Adrenal gland (tissue), 9 donors: ENCODE measurements at regions not wholly inside any gene's neighbourhood (a gene's known extent, or its start where the extent isn't known, plus 50 kb on each side); places are given as distances from the start of the nearest gene placed in this dataset.
"Not testable (repeated sequence)": the region's sequence is repeated elsewhere in the genome, so short reads cannot be mapped to it uniquely, and the experiment has no call there.

Experiments used
- DNase-seq, 7 donors: peaks; one replicate each; pipeline ENCODE4 v3.0.0-alpha.2; 2019 to 2020
- H3K27ac ChIP-seq, 5 donors: fragments of 200-600 bp; sonication (generic) in 4 of 5; 1 replicate in 3 of 5; 2 replicates in 2 of 5; pipeline versions ENCODE4 v1.5.1 to v1.8.0; 2016 to 2020; ENCODE audit warnings: mild to moderate bottlenecking in 1 of 5
- H3K27me3 ChIP-seq: fragments of 200-600 bp; 2 replicates; pipeline ENCODE4 v1.8.0; 2021
- H3K36me3 ChIP-seq, 2 donors: fragments of 200-600 bp; replicated peaks in 1 of 2; 1 replicate in 1 of 2; 2 replicates in 1 of 2; pipeline versions ENCODE4 v1.5.1 to v1.8.0; 2018 to 2022
- H3K4me1 ChIP-seq, 2 donors: fragments of 200-600 bp; replicated peaks in 1 of 2; 1 replicate in 1 of 2; 2 replicates in 1 of 2; pipeline versions ENCODE4 v1.5.1 to v1.8.0; 2018 to 2021
- H3K4me3 ChIP-seq, 4 donors: fragments of 200-600 bp; sonication (generic) in 3 of 4; one replicate each; pipeline ENCODE4 v1.5.1; 2016 to 2018
- H3K9me3 ChIP-seq, 3 donors: fragments of 200-600 bp; sonication (generic) in 1 of 3; replicated peaks in 1 of 3; 1 replicate in 2 of 3; 2 replicates in 1 of 3; pipeline versions ENCODE4 v1.5.1 to v1.8.0; 2016 to 2021
- POLR2A ChIP-seq, 2 donors: fragments of 450-650 bp; IDR thresholded peaks; one replicate each; pipeline ENCODE4 v1.6.1; 2017; ENCODE audit warnings: antibody characterized with exemption in 2 of 2, mild to moderate bottlenecking in 2 of 2, moderate library complexity in 1 of 2
- WGBS, 4 donors: extraction: QIAGEN DNeasy Blood & Tissue Kit in 2 of 4; methylation state at CpG; one replicate each; pipeline versions ENCODE4 v1.1.5 to v1.1.7; 2013 to 2017; 5-methylcytosine and 5-hydroxymethylcytosine counted together
- intact Hi-C, 2 donors: fragments of 100-400 bp; cut with DNase I; formaldehyde crosslinking; loops; one replicate each; pipeline versions ENCODE4 v1.14.1 to v1.15.0; 2022 to 2023
- TF ChIP-seq, protein P1 (sequence below), 6 experiments: fragments of 450-650 bp in 4 of 6; fragments of 200-600 bp in 2 of 6; sonication (generic) in 1 of 6; IDR thresholded peaks; 1 replicate in 5 of 6; 2 replicates in 1 of 6; pipeline versions ENCODE4 v1.5.1 to v1.8.0; 2016 to 2021; ENCODE audit warnings: antibody characterized with exemption in 6 of 6, mild to moderate bottlenecking in 2 of 6, moderate library complexity in 1 of 6
- donor health status: healthy with polysubstance abuse.
- donor health status: Bipolar disorder and iron deficiency.
- donor health status: DM: yes; HTN: yes; CAD: no.
- donor health status: DM: no; HTN: no; CAD: no.
- donor health status: DM: no; HTN: no; CAD: no.

DNA sequence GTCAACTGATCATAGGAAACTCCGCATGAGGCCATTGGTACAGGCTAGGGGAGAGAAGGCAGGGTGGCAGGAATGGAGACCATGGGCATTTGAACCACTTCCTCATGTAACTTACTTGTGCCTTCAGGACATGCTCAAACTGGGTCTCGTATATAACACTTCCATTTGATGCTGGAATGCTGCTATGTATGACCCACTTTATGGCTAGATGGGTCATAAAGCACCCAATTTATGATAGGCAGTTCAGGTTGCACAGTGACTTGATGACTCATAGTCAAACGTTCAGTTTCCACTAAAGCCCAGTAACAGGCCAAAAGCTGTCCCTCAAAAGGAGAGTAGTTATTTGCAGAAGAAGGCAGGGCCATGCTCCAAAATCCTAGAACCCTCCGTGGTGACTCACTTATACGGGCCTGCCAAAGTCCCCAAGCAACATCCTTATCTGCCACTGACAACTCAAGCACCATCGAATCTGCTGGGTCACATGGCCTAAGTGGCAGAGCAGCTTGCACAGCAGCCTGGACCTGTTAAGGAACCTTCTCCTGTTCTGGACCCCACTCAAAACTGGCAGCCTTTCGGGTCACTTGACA lies 236.4 kb downstream of the ZC4H2 start:
- no peaks in the 10 kb centered on the region for H3K4me1 ChIP-seq
- H3K36me3 ChIP-seq, result no peaks in the 10 kb centered on the region
- WGBS, 4 donors, result 65 to 74% (median 69%) methylated on average over 4 to 7 of the region's 7 CpGs
- H3K27ac ChIP-seq, result no peak overlapping the region
- intact Hi-C loops, result no loop called here
- TF ChIP-seq, protein P1, sequence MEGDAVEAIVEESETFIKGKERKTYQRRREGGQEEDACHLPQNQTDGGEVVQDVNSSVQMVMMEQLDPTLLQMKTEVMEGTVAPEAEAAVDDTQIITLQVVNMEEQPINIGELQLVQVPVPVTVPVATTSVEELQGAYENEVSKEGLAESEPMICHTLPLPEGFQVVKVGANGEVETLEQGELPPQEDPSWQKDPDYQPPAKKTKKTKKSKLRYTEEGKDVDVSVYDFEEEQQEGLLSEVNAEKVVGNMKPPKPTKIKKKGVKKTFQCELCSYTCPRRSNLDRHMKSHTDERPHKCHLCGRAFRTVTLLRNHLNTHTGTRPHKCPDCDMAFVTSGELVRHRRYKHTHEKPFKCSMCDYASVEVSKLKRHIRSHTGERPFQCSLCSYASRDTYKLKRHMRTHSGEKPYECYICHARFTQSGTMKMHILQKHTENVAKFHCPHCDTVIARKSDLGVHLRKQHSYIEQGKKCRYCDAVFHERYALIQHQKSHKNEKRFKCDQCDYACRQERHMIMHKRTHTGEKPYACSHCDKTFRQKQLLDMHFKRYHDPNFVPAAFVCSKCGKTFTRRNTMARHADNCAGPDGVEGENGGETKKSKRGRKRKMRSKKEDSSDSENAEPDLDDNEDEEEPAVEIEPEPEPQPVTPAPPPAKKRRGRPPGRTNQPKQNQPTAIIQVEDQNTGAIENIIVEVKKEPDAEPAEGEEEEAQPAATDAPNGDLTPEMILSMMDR (IDR thresholded peaks at IDR 0.05), result no peak
- no peak for TF ChIP-seq POLR2A (IDR thresholded peaks at IDR 0.05)
- no peak overlapping the region for H3K4me3 ChIP-seq
- H3K27me3 ChIP-seq, result no peaks in the 10 kb centered on the region
- no peaks in the 10 kb centered on the region for H3K9me3 ChIP-seq
- no peak for DNase-seq

DNA sequence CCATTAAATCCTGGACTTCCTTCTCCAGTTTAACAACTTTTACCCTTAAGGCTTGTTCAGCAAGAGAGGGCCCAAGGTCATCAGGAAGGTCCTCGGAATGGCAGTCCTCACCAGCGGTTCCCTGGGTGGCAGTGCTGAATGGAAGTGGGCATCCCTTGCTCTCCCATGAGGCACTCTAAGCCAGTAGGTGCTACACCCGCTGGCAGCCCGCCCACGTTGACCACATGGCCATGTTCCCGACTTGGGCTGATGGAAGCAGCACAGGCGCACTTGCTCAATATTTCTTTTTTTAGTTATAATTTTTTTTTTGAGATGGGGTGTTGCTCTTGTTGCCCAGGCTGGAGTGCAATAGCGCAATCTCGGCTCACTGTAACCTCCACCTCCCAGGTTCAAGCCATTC lies 277.9 kb downstream of the ZC4H2 start:
- Histone ChIP-seq H3K4me1 (no peaks in the 10 kb centered on the region), H3K4me3 (no peak overlapping the region), H3K36me3 (no peaks in the 10 kb centered on the region), H3K27me3 (no peaks in the 10 kb centered on the region), H3K9me3 (no peaks in the 10 kb centered on the region), H3K27ac (no peak overlapping the region)
- intact Hi-C loops, result no loop called here
- DNase-seq, result no peak
- TF ChIP-seq, protein P1 (IDR thresholded peaks at IDR 0.05), result no peak
- no peak for TF ChIP-seq POLR2A (IDR thresholded peaks at IDR 0.05)
- 82 to 92% (median 88%) methylated on average over 8 to 9 of the region's 9 CpGs for WGBS, 4 donors

DNA sequence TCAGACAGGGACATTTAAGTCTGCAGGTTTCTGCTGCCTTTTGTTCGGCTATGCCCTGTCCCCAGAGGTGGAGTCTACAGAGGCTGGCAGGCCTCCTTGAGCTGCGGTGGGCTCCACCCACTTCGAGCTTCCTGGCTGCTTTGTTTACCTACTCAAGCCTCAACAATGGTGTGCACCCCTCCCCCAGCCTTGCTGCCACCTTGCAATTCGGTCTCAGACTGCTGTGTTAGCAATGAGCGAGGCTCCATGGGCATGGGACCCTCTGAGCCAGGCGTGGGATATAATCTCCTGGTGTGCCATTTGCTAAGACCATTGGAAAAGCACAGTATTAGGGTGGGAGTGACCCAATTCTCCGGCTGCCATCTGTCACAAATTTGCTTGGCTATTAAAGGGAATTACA lies 280.9 kb downstream of the ZC4H2 start:
- H3K9me3 ChIP-seq, DNase-seq, H3K4me3 ChIP-seq, H3K4me1 ChIP-seq, H3K27me3 ChIP-seq, intact Hi-C loops, H3K36me3 ChIP-seq, H3K27ac ChIP-seq: not testable (repeated sequence)
- 71 to 86% (median 73%) methylated on average over 4 to 7 of the region's 7 CpGs for WGBS, 4 donors

DNA sequence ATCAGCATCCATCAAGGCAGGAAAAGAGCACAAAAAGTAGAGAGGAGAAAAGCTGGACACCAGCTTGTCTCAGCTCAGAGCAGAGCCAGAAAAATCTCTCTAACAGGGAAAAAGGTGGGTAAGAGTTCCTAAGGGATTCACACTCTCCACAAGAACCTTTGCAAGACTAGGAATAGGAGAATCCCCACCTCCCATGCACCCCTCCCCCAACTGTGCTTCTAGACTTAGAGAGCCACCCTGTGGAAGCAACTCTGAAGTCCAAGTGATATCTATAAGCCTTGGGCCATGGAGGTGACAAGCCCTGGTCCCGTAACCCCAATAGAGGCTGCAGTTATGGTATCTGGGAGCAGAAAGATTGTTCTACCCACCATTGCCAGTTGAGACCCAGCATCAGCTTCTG lies 267.6 kb upstream of the MTMR8 start:
- Histone ChIP-seq H3K9me3 (no peaks in the 10 kb centered on the region), H3K4me3 (no peak overlapping the region), H3K27ac (no peak overlapping the region), H3K4me1 (no peaks in the 10 kb centered on the region), H3K27me3 (peaks cover 4% of the 10 kb centered on the region), H3K36me3 (no peaks in the 10 kb centered on the region)
- WGBS, 4 donors, result 80 to 94% methylated on average over 1 of the region's 1 CpG; no CpG with 5 or more reads in 2 of the 4 donors
- no peak for DNase-seq
- intact Hi-C loops, result no loop called here
- TF ChIP-seq, protein P1 (IDR thresholded peaks at IDR 0.05), result no peak
- no peak for TF ChIP-seq POLR2A (IDR thresholded peaks at IDR 0.05)

DNA sequence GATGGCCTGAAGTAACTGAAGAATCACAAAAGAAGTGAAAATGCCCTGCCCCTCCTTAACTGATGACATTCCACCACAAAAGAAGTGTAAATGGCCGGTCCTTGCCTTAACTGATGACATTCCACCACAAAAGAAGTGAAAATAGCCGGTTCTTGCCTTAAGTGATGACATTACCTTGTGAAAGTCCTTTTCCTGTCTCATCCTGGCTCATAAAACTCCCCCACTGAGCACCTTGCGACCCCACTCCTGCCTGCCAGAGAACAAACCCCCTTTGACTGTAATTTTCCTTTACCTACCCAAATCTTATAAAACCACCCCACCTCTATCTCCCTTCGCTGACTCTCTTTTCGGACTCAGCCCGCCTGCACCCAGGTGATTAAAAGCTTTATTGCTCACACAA lies 262.0 kb upstream of the MTMR8 start:
- H3K4me1 ChIP-seq, H3K36me3 ChIP-seq, H3K27me3 ChIP-seq, H3K27ac ChIP-seq, DNase-seq, H3K9me3 ChIP-seq, H3K4me3 ChIP-seq, intact Hi-C loops: not testable (repeated sequence)
- WGBS, 4 donors, result 49 to 60% (median 54%) methylated on average over 6 of the region's 6 CpGs
